ENCODE measurements at regions not wholly inside any gene's neighbourhood (a gene's known extent, or its start where the extent isn't known, plus 50 kb on each side); places are given as distances from the start of the nearest gene placed in this dataset.

DNA sequence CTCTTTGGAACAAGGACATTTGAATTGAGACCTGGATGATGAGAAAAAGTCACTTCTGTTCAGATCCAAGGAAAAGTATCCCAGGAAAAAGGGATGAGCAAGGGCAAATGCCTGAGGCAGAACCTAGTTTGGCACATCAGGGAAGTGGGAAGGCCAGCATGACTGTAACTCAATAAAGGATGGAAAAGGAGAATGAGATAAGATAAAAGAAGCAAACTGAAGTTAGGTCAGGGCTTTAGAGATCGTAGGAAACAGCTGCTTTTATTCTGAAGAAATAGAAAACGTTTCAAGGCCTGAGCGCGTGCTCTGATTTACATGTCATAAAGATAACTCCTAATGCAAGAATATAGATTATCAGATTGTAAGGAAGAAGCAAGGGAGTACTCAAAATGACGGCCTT, 450.0 kb downstream of the FRK start:
- H3K27me3 ChIP-seq (replicated peaks in 1 of 4; ENCODE audit: control insufficient read depth in 3 of 4, extremely low read depth in 1 of 4, insufficient read depth in 3 of 4, low read length in 3 of 4): no peaks in the 10 kb centered on the region; a peak in 1 of 7 replicates
- CTCF ChIA-PET (ENCODE audit: partially characterized antibody): no interaction called here
- no peaks in the 10 kb centered on the region for H3K36me3 ChIP-seq (ENCODE audit: control insufficient read depth in 2 of 4, insufficient read depth in 4 of 4, low read length in 3 of 4)
- no peak overlapping the region for H2AK5ac ChIP-seq (ENCODE audit: low read depth, low read length)
- WGBS, 2 experiments (ENCODE audit: extremely low coverage in 1 of 2, insufficient coverage in 1 of 2, insufficient read length in 1 of 2, insufficient replicate concordance in 2 of 2, low coverage in 1 of 2, low lambda C conversion rate in 2 of 2, missing lambda C conversion rate in 1 of 2): 85% methylated on average over 5 of the region's 5 CpGs; no CpG with 5 or more reads in 1 of the 2 experiments
- H3K27ac ChIP-seq (ENCODE audit: low read depth, low read length): no peak overlapping the region
- H3K4me2 ChIP-seq (ENCODE audit: insufficient read depth in 1 of 2, low read depth in 2 of 2, low read length in 2 of 2): no peak overlapping the region
- no peaks in the 10 kb centered on the region for H3K9me3 ChIP-seq (ENCODE audit: insufficient read depth in 2 of 2, low read depth in 1 of 2, low read length in 1 of 2)
- H3K4me3 ChIP-seq (ENCODE audit: extremely low read depth in 1 of 4, insufficient read depth in 2 of 4, low read depth in 3 of 4, low read length in 4 of 4): no peak overlapping the region
- H4K91ac ChIP-seq (replicated peaks; ENCODE audit: insufficient read length, low read length): no peak overlapping the region
- no peak overlapping the region for H2AFZ ChIP-seq (ENCODE audit: low read length)
- H2BK5ac ChIP-seq (ENCODE audit: low read depth, low read length): no peak overlapping the region
- no peak overlapping the region for H2BK20ac ChIP-seq (ENCODE audit: low read length)
- no peaks in the 10 kb centered on the region for H3K23me2 ChIP-seq (ENCODE audit: low read depth, low read length)
- H2BK12ac ChIP-seq (ENCODE audit: low read depth, low read length): no peak overlapping the region
- no peaks in the 10 kb centered on the region for H3K4me1 ChIP-seq (replicated peaks in 1 of 4; ENCODE audit: control insufficient read depth in 3 of 4, insufficient read depth in 4 of 4, low read length in 3 of 4)
- POLR2A ChIA-PET (ENCODE audit: partially characterized antibody): no interaction called here
- no peak overlapping the region for H4K8ac ChIP-seq (ENCODE audit: extremely low read depth, insufficient read depth, low read length)
- no peak overlapping the region for H3K14ac ChIP-seq (ENCODE audit: insufficient read length)
- H4K20me1 ChIP-seq (replicated peaks in 1 of 2; ENCODE audit: control insufficient read depth in 1 of 2, insufficient read depth in 2 of 2, low read length in 2 of 2): no peaks in the 10 kb centered on the region
- no peaks in the 10 kb centered on the region for H3K79me2 ChIP-seq (ENCODE audit: control insufficient read depth in 1 of 2, insufficient read depth in 2 of 2, low read length in 2 of 2)
- no peak overlapping the region for H4K5ac ChIP-seq (ENCODE audit: insufficient read length, low read depth, low read length)
- no peak overlapping the region for H3K23ac ChIP-seq (ENCODE audit: insufficient read length)
- H2BK120ac ChIP-seq (replicated peaks; ENCODE audit: low read depth, low read length): no peak overlapping the region
- no peak overlapping the region for H2BK15ac ChIP-seq (ENCODE audit: low read length)
- FAIRE-seq: no peak
- no peak overlapping the region for H3K9ac ChIP-seq (replicated peaks in 1 of 4; ENCODE audit: extremely low read depth in 1 of 4, low read depth in 3 of 4, low read length in 3 of 4)
- no peak overlapping the region for H3K4ac ChIP-seq (replicated peaks; ENCODE audit: insufficient read length, low read depth, low read length)
- no peak overlapping the region for H3K56ac ChIP-seq (replicated peaks; ENCODE audit: insufficient read length, low read depth, low read length)
- no peaks in the 10 kb centered on the region for H3K79me1 ChIP-seq (ENCODE audit: low read depth, low read length)
- no peak overlapping the region for H3K18ac ChIP-seq (ENCODE audit: extremely low read depth, low read length)
- DNase-seq (ENCODE audit: low read depth in 1 of 2, low spot score in 2 of 2): no peak
- TF ChIP-seq NANOG (IDR thresholded peaks at IDR 0.05; ENCODE audit: insufficient read depth, low read depth, low read length, poor library complexity, severe bottlenecking) (no peak), CTBP2 (IDR thresholded peaks at IDR 0.05; ENCODE audit: borderline replicate concordance, insufficient read depth, insufficient read length, low read length) (no peak), USF2 (IDR thresholded peaks at IDR 0.05; ENCODE audit: low read length) (no peak), SIN3A (conservative IDR thresholded peaks at IDR 0.05 in 1 of 2, IDR thresholded peaks at IDR 0.05 in 1 of 2; ENCODE audit: low read depth in 1 of 2, low read length in 2 of 2) (no peak), JUND (IDR thresholded peaks at IDR 0.05; ENCODE audit: low read length) (no peak), SUZ12 (IDR thresholded peaks at IDR 0.05; ENCODE audit: low read length) (no peak), RBBP5 (IDR thresholded peaks at IDR 0.05; ENCODE audit: borderline replicate concordance, low read depth, low read length) (no peak), EGR1 (IDR thresholded peaks at IDR 0.05; ENCODE audit: borderline replicate concordance, low read depth, low read length) (no peak), NRF1 (IDR thresholded peaks at IDR 0.05; ENCODE audit: low read depth, low read length) (no peak), MAFK (IDR thresholded peaks at IDR 0.05; ENCODE audit: low read depth, low read length) (no peak), SRF (IDR thresholded peaks at IDR 0.05; ENCODE audit: low read depth, low read length) (no peak), CHD2 (IDR thresholded peaks at IDR 0.05; ENCODE audit: low read length) (no peak), RFX5 (IDR thresholded peaks at IDR 0.05; ENCODE audit: borderline replicate concordance, low read depth, low read length) (no peak)
- TF ChIP-seq, protein P1, sequence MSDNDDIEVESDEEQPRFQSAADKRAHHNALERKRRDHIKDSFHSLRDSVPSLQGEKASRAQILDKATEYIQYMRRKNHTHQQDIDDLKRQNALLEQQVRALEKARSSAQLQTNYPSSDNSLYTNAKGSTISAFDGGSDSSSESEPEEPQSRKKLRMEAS (IDR thresholded peaks at IDR 0.05): no peak
